ENCODE measurements at regions not wholly inside any gene's neighbourhood (a gene's known extent, or its start where the extent isn't known, plus 50 kb on each side); places are given as distances from the start of the nearest gene placed in this dataset.

GRCh38 chr2:5915881-5916310, 223.7 kb downstream of the SOX11 start:
- no peak for DNase-seq (ENCODE audit: low spot score)

DNA sequence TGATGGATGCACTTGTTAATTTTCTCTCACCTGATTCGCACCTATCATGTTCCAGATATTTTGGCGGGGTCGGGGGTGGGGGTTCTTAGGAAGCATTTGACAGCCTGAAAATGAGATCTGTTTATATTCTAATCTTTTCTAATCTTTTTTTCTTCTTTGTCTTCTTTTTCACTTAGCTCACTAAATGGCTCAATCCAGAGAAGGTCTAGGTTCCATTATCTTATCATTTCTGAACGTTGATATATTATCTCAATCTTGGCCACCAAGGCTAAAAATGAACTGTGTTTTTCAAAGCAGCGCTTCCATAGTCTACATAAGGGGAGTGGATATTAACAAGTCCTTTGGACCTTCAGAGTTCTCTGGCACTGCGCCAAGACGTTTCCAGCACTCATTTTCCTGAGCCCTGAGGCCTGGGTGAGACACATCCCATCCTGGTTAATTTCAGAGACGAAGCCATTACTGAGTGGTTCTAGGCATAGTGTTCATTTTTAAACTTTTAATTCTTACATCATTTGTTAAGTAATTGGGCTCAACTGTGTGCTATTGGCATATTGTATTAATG, 229.0 kb downstream of the SOX11 start:
- DNase-seq (ENCODE audit: low spot score): no peak

GRCh38 chr2:5923957-5924945, 232.1 kb downstream of the SOX11 start:
- no peak for DNase-seq (ENCODE audit: low spot score)

DNA sequence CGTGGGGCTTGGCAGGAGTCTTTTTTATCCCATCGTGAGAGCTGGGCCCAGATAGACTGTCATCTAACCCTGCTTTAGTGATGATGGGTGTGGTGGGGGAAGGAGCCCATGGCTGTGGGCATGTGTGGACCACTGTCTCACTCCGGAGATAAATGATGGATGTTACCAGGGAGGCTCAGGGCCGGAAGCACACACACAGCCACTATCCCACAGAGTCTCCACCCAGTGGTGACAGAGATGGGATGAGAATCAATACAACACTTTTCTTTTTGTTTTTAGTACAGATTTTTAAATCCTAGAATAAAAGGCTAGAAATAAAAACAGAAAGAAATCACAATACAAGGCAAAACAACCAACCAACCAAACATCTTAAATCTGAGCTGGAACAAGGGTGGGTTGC, 233.4 kb downstream of the SOX11 start:
- no peak for DNase-seq (ENCODE audit: low spot score)

GRCh38 chr2:5926871-5927512, 234.8 kb downstream of the SOX11 start:
- DNase-seq (ENCODE audit: low spot score): no peak

DNA sequence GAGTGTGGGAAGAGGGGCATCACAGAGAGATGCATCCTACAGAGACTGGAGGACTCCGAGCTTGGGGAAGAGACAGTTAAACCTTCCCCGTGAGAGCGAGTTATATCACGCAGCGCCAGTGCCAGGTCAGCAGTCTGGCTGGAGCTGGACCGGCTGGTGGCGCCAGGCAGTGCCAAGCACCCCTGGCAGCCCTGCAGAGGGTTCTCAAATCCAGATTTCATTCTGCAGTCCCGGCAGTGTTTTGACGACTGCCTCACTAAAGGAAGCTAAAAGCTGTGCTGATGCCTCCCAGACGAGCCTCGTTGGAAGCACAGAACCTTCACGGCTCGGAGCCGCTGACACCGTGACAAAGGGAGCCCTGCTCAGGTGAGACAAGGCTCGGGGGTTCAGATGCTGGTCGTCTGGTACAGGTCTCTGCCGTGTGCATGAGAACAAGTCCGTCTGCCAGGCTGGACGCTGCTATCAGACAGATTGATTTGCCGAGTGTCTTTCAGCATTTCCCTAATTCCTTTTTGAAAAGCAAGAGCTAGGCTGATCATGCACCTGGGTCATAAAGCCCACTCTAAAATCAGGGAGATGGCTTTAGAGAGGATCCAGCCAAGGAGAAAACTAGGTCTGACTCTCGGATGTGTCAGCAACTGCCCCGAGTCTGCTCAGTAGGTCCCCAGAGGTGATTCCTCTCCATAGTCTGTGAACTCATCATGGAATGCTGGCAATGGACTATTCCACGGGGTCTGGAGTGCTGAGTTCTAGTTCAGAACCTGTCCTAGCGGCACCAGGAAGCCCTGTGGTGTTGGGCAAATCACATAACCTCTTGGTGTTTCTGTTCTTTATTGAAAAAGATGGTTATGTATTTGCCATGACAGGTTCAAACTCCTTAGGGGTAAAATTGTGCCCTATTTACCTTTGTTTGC, 240.6 kb downstream of the SOX11 start:
- DNase-seq (ENCODE audit: low spot score): no peak

DNA sequence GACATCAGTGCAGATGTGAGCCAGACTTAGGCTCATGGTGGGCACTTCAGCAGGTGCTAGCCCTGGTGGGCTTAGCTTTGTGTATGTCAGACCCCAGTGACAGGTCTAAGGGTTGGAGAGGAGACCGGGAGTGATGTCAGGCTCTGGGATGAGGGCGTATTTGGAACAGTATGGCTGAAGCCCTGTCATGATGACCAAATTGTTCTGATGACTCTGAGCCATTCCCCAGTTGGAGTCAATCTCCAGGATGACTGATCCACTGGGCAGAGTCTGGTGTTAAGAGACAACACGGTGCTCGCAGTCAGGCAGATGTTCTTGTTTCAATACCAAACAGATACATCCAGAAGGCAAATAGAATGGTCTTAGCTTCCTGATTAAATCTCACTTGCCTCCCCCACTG, 241.5 kb downstream of the SOX11 start:
- no peak for DNase-seq (ENCODE audit: low spot score)

GRCh38 chr2:5937321-5937720, 245.1 kb downstream of the SOX11 start:
- DNase-seq (ENCODE audit: low spot score): no peak

DNA sequence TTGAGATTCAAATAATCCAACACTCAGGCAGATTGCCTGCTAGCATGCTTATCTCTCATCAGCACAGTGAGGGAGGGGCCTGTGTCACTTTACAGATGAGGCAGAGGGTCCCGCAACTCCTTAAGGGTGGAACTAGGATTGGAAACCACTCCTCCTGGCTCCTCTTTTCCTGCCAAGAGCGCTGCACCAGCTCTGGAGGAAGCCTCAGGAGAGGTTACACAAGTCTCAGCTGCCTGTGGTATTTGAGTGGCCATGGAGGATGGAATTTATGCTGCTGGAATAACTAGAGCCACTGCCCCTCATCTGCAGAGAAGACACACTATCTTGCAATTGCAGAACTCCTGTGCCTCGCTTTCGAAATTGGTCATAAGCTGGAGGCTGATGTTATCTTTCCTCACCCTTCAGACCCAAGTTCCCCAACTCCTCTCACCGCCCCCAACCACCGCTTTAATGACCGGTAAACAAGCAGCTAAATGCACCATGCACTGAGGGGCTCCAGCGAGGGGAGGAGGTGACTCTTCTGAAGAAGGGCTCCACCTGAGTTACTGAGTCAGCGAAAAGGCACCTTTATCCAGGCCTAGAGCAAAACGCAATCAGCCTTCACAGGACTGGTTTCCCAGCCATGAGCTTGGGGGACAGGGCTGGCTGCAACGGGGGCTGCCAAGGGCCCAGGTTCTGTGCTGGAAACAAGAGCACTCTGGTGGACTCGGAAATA, 245.8 kb downstream of the SOX11 start:
- no peak for DNase-seq (ENCODE audit: low spot score)

DNA sequence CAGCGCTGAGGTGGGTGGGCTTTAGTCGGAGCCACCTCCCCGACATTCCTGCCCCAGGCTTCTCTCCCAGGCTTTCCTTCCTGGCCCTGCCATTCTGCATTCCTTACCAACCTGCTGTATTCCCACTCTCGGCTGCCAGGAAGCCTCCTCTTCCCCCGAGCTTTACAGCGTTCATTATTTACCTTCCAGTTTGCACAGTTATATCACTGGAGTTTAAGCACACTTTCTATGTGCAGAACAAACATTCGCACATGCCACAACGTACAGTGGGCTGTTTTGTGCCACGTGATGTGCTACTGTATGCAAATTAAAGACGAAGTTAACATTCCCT, 246.3 kb downstream of the SOX11 start:
- DNase-seq (ENCODE audit: low spot score): no peak

DNA sequence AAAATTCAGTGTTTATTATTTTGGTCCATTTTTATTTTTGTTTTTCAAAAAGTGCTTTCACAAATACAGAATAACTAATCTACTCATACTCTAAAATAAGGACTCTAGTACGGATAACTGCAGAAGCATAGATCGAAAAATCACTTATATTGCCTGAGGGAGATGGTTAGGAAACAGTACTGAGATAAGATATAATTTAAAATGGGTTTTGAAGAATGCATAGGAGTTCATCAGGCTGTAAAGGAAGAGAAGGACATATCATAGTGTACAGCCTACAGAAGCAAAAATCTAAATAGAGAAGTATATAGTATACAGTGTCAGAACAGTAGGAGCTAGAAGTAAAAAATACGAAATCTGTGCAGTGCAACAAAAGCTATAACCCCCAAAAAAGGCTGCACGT, 247.4 kb downstream of the SOX11 start:
- no peak for DNase-seq (ENCODE audit: low spot score)

DNA sequence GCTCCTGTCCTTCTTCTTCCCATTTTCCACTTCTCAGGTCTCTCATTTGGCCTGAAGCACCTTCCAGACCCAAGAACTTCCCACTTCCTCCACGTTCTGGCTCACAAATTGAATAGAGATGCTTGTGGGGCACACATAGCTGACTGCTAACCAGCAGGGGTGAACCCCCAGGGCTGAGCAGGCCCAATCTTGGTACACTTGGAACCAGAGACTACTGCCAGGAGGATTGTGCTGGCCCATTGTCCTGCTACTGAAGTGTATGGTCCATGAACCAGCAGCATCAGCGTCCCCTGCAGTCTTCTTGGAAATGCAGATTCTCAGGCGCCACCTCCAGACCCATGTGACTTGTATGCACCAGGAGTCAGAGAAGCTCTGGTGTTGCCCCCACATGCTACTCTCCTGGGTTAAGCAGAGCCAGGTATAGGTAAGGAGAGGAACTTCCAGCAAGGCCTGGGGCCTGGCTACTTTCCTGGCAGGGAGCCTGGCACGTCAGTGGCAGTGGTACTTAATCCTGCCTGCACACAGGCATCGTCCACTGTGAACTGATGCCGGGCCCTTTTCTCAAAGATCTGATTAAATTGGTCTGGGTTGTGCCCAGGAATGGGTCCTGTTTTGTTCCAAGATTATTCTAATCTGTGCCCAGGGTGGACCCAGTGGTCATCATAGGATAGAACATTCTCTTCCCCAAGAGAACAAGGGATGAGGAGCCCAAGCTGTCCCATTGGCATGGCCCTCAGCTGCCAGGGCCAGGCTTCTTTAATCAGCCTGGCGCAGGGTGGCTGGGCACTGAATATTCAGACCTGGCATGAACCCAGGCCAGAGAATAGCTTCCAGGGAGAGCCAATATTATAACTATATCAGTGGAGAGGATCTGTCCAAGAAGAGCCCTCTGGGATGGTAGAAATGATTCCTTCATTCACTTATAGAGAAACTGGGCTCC, 248.7 kb downstream of the SOX11 start:
- DNase-seq (ENCODE audit: low spot score): no peak

GRCh38 chr2:5942204-5942603, 250.0 kb downstream of the SOX11 start:
- no peak for DNase-seq (ENCODE audit: low spot score)

GRCh38 chr2:5945742-5946141, 253.6 kb downstream of the SOX11 start:
- DNase-seq (ENCODE audit: low spot score): no peak

DNA sequence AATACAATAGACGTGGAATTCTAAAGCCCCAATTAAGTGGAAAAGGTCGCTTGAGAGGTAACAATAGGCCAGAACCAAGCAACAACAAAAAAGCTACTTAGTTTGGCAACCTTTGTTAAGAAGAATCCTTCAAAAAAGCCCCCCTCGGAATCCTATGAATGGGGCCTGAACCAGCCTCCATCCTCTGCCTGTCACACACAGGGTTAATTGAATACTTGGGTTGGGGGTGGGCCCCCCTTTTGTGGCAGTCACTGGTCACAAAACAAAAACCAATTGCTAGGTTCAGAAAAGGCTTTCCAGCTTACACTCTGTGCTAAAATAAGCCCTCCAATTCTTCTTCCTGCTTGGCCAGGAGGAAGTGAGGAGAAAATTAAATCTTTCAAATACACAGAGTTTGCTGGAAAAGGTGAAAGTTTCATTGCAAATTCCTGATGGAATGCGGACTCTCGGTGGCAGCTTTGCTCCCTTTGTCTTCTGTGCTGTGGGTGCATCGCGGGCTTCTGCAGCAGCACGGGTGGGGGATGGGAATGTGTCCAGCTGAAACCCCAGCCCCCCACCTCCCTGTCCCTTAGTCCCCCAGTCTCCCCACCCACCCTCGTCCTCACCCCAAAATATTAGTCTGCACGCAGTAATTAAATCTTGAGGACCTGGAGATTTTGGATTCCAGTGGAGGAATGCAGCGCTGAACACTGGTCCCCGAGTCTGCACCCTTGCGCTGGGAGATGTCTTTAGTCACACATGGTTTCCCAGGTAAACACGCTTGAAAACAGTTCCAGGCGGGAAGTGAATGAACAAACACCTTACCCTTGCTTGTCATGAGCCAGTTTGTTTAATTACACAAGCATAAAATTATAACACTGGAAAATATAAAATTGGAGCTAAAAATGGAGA, 254.3 kb downstream of the SOX11 start:
- DNase-seq (ENCODE audit: low spot score): no peak

DNA sequence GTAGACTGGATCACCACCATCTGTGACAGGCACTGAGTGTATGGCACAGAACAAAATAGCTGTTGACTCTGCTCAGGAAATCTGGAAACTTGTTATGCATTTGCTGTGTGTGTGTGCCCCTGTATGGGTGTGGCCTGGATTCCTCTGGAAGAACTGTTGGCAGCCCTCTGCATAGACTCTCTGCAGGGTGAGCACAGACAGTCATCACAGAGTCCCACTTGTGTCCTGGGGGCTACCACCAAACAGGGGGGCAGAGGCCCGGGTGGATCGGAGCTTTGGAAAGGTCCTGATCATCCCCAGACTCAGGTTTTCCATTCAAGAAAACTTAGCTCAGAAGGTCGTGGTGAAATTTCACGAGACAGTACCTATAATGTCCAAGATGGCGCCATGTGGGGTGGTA, 258.6 kb downstream of the SOX11 start:
- no peak for DNase-seq (ENCODE audit: low spot score)

DNA sequence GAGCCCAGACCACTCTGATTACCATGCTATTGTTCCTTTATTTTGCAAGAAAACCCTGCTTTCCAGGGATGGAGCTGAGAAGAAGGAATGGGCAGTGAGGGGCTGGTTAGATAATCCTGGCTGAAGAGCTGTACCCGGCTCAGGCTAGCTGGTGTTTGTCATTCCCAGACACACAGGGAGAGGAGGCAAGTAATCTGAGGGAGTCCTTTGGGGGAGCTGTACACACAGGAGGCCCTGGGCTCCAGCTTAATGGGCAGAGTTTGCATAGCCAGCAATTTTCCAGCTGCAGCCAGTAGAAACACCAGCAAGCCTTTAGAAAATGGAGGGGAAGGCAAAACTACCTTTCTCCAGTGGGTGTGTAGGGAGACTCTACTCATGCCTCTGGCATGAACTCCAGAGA, 259.3 kb downstream of the SOX11 start:
- no peak for DNase-seq (ENCODE audit: low spot score)

GRCh38 chr2:5953525-5953924, 261.3 kb downstream of the SOX11 start:
- DNase-seq (ENCODE audit: low spot score): no peak

DNA sequence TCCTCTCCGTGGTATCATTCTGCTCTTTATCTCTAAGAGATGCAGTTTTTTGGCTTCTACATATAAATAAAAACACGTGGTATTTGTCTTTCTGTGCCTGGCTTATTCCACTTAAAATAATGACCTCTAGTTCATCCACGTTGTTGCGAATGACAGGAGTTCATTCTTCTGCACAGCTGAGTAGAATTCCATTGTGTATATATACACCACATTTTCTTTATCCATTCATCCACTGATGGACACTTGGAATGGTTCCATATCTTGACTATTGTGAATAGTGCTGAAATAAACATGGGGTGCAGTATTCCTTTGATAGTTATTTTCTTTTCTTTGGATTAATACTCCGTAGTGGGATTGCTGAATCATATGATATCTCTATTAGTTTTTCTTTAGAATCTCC, 262.3 kb downstream of the SOX11 start:
- DNase-seq (ENCODE audit: low spot score): no peak

All from LoVo (cell line).